ENCODE measurements at regions not wholly inside any gene's neighbourhood (a gene's known extent, or its start where the extent isn't known, plus 50 kb on each side); places are given as distances from the start of the nearest gene placed in this dataset.

DNA sequence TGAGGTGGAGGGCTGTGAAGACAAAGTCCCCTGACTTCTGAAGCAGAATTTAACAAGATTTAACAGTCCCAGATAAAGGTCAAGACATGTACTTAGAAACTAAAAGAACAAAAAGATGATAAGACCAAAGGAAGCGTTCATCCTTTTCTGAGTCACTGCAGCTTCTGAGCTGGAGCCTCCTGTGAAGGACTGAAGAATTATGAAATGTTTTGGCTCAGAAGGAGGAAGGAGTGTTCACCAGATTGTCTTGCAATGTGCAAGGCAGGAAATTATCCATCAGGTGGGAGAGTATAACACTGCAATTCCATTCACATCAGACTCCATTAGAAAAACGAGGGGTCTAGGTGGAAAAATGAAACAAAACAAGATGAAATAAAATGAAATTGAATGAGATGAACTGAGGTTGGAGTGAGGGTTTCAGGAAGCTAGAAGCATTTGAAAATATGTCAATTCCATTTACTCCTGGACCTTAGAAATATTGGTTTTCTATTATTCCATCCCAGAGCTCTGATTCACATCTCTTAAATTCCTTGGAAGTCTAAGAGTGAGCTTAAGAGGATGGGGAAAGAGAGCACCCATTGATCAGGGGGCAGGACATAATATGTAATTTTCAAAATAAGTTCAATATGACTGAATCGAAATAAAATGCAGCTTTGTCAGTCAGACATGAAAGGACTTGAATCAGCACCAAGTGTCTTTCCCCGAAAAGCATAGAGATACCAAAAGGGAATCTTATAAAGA is 186.1 kb upstream of the LNX1 start:
- DNase-seq (ENCODE audit: low read depth in 2 of 2) = no peak

DNA sequence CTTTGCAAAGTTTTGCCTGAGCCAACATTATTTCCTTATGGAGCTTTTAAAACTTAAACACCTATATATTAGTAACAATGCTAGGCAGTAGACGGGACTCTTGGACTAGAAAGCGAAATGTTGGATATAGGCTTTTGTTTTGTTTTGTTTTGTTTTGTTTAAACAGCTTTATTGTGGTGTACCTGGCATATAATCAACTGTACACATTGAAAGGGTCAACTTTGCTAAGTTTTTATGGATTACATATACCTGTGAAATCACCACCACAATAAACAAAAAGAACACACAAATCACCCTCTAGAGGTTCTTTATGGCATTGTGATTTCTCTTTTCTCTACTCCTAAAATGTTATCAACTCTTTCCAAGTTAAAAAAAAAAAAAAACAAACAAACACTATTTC is 184.9 kb upstream of the LNX1 start:
- DNase-seq (ENCODE audit: low read depth in 2 of 2) = no peak

DNA sequence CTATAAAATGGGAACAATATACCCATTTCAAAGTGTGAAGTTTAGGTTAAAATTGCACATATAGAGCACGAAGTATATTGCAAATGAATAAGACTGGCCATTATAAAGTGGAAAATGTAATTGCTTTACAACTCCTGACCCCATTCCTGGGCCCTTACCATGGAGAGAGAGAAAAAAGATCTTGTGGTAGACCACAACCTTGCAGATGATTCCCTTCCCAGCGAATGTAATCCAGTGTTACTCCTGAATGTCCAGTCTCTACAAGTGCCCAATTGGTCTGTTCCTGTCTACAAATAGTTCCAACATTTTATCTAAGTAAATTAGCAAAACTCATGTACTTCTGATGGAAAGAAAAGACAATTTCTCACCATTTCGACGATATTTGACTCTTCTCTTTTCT is 184.1 kb upstream of the LNX1 start:
- no peak for DNase-seq (ENCODE audit: low read depth in 2 of 2)

DNA sequence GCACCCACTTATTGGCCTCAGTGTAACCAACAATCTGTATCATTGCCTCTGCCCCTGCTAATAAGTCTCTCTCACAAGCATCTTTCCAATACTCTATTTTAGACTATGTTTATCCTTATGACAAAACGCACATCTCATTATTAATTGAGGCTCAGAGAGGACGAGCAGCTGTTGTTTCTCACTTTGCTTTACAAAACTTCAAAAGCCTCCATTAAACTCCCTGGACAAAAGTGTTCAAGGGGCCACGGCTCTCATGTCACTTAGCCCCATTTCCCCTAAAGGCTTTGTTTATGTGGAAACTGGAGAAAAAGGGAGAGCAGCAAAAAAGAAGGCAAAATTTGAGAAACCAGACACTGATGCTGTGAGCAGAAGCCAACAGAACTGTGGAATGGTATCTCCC is 180.0 kb upstream of the LNX1 start:
- no peak for DNase-seq (ENCODE audit: low read depth in 2 of 2)

DNA sequence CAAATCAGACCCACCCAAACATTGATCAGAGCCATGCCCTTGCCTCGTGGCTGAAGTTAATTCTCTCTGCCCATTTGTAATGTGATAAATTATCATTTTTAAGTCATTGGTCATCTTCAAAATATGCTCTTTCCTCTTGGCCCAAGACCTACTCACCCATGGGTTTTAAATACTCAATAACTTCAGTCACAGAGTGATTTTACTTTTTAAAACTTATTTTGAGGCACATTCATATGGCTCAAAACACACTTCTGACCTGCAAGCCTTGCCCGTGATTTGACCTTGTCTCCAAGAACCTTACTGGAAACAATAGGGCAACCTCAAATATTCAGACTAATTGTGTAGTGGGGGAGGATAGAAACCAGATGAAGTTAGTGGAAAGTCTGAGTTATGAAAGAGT is 176.2 kb upstream of the LNX1 start:
- DNase-seq (ENCODE audit: low read depth in 2 of 2) = no peak

DNA sequence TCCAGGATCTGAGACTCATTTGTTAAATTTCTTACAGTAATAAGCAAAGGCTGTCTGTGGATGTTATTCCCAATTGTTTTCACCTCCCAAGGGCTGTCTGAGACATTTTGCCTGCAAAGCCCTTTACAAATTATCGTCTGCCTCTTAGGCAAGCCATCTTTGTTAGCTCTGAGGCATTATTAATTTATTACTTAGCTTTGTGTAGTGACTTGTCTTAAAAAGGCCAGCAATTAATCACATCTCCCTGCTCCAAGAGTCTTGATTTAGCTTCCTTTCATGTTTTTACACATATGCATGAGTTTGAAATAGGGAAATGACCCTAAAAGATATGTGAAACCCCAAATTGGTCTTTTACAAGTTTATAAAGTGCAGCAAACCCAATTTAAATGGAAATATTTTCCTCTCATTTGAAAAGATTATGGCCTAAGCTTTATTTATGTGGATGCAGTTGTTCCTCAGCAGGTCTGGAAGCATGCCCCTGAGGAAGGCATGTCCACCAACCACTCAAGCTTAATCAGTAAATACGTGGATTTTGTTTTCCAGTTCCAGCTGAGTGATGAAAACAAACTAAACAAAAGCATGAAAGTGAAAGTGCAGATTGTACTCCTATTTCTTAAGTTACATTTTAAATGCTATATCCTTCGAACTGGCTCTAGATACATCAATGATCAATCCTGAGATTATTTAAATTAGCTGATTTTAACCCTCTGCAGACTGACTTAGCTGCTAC is 173.6 kb upstream of the LNX1 start:
- no peak for DNase-seq (ENCODE audit: low read depth in 2 of 2)

DNA sequence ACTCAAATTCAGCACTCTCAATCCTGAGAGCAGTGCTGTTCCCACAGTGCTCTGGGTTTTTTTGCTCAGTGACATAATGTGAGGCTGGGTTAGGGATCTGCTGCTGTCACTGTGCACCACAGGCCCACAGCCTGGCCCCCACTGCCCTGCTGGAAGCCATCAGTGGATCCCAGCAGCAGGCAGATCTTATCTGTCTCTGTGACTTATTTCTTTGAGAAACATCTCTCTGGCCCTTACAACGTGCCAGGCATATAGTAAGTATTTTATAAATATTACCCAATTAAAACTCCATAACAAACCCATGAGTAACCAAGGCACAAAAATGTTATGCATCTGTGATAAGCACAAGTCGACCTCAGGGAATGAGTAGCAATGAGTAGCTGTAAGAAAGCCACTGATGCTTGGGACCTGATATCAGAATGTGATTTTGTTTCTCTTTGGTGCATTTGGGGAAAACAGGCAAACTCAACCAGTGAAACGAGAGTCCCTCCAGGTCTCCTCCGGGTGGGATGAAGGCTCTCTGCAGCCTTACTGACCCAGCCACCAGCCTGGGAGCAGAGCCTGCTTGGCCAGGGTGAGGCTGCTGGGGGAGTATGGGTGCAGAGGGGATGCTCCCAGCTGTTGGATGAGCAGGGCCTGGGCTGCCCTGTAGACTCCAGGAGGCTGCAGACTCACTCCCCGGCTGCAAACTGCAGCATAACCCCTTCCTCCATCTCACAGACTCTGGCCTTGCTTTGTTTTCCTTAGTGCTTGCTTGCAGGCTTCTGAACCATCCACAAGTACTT is 172.7 kb upstream of the LNX1 start:
- no peak for DNase-seq (ENCODE audit: low read depth in 2 of 2)

DNA sequence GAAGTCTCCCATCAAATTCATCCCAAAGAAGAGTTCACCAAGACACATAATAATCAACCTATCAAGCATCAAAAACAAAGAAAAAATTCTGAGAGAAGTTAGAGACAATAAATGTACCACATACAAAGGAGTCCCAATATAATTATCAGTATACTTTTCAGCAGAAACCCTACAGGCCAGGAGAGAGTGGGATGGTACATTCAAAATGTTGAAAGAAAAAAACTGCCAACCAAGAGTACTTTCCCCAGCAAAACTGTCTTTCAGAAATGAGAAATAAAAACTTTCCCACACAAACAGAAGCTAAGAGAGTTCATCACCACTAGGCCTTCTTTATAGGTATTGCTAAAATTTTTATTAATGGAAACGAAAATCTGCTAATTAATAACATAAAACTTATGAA is 164.4 kb upstream of the LNX1 start:
- no peak for DNase-seq (ENCODE audit: low read depth in 2 of 2)

DNA sequence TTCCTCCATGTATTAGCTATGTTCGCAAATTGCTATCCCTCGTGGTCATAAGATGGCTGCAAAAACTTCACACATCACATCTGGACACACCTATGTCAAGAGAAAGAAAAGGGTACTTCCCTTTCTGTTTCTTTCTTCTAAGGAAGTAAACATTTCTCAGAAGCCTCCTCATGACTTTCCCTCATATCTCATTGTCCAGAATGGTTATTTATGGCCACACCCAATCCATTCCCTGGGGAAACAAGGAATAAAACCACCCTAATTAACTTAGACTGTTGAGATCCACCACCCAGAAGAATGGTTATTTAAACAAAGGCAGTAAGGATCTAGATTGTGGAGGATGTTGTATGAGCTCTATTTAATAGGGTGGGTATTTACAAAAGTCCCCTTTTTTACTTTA is 160.8 kb upstream of the LNX1 start:
- DNase-seq (ENCODE audit: low read depth in 2 of 2) = no peak

DNA sequence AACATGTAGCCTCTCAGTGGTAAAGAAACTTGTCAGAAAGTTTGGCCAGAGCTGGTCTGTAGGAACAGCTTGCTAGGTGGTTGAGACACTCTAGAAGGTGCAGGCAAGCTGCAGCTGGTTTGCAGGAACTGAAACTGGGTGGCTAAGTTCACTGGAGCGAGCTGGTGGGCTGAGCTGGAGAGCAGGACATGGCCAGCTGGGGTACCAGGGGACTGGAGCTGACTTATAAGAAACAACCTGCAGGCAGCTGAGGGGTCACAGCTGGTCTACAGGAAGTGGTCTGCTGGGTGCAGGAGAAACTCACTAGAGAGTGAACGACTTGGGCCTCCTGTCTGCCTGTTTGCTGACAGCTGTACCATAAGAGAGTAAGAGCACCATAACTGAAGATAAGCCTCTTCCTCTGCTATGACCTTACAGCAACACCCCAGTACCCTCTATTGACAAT is 157.1 kb upstream of the LNX1 start:
- DNase-seq (ENCODE audit: low read depth in 2 of 2) = no peak

DNA sequence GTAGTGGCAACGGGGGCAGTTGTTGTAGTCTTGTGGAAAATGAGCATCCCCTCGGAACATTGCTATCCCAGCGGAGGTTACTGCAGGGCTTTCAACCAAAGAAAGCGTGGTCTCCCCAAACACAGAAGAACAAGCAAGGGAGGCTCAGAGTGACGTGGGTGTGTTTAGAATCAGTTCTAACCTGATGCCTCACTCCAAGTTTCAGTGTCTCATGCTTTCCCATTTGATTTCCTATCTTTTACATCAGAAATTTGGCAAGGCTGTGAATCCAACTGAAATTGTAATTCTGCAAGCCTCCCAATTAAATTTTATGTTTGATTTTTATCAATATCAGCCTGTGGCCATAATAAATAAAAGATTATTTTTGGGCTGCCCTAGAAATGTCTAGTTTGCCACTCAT is 156.1 kb upstream of the LNX1 start:
- DNase-seq (ENCODE audit: low read depth in 2 of 2) = no peak

DNA sequence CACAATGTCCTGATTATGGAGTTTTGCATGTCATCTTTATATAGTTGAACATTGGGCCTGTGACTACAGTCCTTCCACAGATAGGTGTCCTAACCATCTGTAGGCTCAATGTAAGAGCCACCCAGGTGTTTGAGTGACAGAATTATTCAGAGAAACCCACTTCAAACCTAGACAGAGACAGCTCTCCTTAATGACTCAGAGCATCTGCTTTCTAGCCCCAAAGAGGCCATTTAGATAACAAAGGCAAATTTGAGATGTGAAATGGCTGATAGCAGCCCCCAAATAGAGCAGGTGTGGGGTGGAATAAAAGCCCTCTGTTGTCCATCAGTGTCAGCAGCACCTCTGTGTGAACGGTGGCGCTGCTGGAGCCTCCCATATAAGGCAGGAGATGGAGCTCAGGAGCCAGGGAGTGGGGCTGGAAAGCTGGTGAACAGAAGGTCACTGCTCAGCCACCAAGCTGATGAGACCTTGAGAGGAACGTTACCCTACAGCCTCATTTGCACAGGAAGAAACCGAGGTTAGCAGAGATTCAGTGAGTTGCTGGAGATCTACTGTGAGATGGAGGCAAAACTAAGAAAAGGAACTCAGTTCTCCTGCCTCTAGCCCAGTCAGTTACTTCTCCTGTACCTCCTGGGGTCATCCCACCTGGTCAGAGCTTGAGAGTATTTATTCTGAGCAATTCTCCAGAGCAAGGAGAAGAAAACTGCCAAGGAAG is 153.3 kb upstream of the LNX1 start:
- DNase-seq (ENCODE audit: low read depth in 2 of 2) = no peak

DNA sequence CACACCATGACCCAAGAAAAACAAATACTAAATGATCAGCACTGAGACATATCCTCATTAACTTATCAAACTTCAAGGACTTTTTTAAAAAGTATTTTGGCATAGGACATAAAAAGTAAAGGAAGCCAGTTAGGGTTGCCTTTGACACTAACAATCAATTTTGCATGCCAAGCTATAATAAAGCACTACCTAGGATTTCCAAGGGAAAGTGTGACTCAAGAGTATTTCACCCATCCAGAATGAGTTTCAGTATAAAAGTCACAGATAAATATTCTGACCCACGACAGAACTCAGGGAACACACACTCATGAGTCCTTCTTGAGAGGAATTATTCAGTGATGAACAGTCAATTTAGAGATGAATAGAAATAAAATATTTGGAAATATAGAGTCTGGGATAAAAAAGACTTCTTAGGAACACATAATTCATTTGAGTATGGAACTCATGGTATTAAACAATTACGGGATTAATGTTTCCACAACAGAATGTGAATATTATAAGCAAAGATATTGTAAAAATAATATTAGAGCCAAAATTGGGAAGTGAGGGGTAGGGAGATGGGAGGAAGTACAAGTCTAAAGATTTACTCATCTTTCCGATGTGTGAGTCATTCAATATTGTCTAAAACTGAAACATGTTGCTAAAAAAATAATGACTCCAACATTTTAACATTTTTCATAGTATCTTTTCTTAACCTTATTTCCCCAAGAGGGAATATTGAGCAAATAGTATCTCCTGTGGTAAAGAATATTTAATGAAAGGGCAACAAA is 143.5 kb upstream of the LNX1 start:
- no peak for DNase-seq (ENCODE audit: low read depth in 2 of 2)

DNA sequence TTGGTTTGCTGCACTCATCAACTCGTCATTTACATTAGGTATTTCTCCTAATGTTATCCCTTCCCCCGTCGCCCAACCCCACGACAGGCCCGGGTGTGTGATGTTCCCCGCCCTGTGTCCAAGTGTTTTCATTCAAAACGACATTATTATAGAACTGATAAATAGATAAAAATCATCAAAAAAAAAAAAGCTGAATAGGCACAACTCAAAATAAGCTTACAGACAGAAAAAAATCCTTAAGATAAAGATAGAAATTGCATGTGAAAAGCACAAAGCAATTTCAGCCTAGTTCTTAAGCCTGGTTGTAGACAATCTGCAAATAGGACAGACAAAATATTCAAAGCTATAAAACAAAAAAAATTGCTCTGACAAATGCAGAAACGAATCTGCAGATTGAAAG is 142.9 kb upstream of the LNX1 start:
- no peak for DNase-seq (ENCODE audit: low read depth in 2 of 2)

DNA sequence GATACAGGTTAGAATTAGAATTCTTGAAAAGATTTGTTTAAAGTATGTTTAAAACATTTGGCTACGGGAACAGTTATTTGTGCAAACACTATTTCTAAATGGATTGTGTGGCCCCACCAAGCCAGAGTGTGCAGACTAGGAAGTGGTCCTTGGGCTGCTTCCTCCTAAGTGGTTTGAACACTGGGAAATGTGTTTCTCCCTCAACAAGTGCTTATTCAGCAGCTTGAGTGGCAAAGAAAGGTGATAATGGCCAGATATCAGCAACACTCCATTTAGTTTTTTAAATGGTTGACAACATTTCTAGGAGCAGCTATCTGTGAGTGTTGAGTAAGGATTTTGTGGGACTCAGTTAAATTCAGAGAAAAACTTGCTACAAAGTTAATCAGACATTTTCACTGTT is 141.4 kb upstream of the LNX1 start:
- DNase-seq (ENCODE audit: low read depth in 2 of 2) = no peak

DNA sequence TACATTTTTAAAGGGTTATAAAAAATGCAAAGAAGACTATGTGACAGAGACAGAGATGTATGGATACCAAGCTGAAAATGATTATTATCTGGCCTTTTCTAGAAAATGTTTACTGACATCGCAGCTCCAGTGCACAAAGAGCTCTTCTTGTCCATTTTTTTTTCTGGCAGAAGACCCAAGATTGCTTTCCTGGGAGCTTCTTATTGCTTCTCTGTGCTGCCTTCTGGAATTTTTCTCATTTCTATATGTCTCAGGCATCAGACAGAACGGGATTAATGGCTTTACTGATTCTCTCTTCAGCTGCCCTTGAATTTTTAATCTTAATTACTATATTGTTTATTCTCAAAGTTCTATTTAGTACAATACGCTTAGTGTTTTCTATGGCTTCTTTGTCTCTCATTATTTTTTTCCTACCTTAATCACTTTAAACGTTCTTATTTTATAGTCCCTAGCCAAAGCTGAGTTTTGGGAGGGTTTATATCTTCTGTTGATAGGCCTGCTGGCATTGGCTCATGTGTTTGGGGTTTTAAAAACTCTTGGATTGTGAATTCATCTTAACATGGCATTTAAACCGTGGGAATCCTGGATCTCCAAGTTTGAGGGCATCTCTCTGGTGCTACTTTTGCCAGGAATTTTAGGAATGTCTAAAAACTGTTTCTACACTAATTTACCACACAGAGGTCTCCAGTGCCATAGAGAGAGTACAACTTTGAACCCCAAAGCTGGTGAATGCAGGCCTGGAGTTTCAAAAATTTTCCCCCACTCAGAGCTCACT is 138.9 kb upstream of the LNX1 start:
- DNase-seq (ENCODE audit: low read depth in 2 of 2) = no peak

DNA sequence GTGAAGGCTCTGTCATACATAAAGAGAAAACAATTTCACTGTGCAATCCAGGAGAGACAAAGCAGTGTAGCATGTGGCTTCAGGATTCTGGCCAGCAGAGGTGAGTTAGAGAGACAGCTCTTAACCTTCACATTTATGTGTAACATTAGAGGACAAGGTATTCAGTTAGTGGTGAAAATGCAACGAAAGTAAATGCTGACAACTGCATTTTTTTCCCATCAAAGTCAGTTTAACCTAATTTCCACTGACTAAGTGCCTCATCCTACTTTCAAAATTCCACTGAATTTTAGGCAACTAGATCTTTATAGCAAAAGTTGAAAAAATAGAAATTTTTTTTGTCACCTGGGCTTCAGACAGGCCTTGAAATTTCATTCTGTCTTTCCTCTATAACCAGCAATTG is 130.8 kb upstream of the LNX1 start:
- no peak for DNase-seq (ENCODE audit: low read depth in 2 of 2)

DNA sequence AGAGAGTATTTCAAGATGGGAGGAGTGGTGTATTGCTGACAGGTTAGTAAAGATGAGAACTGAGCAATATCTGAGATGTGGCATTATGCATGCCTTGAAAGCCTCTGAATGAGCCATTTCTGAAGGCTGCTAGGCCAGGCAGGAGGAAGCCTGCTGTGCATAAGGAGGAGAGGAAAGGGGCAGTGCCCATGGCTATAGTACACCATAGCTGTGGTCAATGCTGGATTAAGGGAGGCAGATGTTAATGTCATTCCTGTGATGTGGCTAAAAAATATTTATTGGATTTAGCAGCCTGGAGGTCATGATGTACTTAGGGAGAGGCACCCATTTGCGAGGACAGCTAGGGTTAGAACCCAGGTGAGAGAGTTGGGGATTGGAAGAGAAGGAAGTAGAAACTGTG is 130.0 kb upstream of the LNX1 start:
- no peak for DNase-seq (ENCODE audit: low read depth in 2 of 2)

DNA sequence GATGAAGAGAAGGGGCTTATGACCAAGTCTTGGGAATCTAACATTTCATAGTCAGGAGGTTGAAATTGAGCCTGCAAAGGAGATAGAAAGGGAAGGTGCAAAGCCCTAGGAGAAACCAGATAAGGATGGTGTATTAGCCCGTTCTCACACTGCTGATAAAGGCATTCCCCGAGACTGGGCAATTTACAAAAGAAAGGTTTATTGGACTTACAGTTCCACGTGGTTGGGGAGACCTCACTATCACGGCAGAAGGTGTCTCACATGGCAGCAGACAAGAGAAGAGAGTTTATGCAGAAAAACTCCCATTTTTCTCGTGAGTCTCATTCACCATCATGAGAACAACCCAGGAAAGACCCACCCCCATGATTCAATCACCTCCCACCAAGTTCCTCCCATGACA is 129.5 kb upstream of the LNX1 start:
- no peak for DNase-seq (ENCODE audit: low read depth in 2 of 2)

DNA sequence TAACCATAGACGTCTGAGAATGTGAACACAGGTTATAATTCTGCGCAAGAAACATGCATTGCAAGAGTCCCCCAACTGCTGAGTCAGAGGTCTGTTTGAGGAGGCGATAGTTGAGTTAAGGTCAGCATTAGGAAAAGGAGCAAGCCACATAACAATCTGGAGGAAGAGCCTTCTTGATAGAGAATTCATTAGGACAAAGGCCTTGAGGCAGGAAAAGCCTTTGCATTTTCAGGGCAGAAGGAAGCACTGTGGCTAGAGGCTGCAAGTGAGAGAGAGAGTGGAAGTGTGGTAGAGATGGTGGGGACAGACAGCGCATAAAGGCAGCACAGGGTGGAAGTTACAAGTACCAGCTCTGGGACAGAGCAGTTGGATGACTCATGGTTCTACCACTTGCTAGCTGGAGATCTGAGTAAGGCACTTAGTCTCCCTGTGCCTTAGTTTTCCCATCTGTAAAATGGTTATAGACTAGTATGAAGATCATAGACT is 125.8 kb upstream of the LNX1 start:
- no peak for DNase-seq (ENCODE audit: low read depth in 2 of 2)
